ENCODE measurements at regions not wholly inside any gene's neighbourhood (a gene's known extent, or its start where the extent isn't known, plus 50 kb on each side); places are given as distances from the start of the nearest gene placed in this dataset.
A peak's percentile ranks its signal among the peaks of the same experiment; 100 is the strongest.

GRCh38 chr5:152864991-152865390 lies 459.9 kb upstream of the NMUR2 start:
- Mint-ChIP-seq H3K27me3 (ENCODE audit: insufficient read depth, unreplicated experiment) (no peaks in the 10 kb centered on the region), H3K4me1 (ENCODE audit: insufficient read depth, unreplicated experiment) (no peaks in the 10 kb centered on the region), H3K4me3 (ENCODE audit: unreplicated experiment) (no peak overlapping the region), H3K36me3 (ENCODE audit: insufficient read depth, unreplicated experiment) (no peaks in the 10 kb centered on the region), H3K9me3 (ENCODE audit: unreplicated experiment) (no peaks in the 10 kb centered on the region), H3K27ac (ENCODE audit: low read depth, unreplicated experiment) (no peak overlapping the region)
- ChIA-PET POLR2A (interaction anchor here (0.6 kb wide), 1 partner anchor 12 kb away, joined by 3 read pairs; no protein-coding TSS in a partner anchor), CTCF (no interaction called here)
- intact Hi-C loops (cut with micrococcal nuclease), result no loop called here
- peak; percentile 23 for DNase-seq (ENCODE audit: unreplicated experiment)
- BruUV-seq (replicated peaks), result no TSS peak
- no peak for TF ChIP-seq CTCF (IDR thresholded peaks at IDR 0.05; ENCODE audit: unreplicated experiment)

- no peak for DNase-seq (ENCODE audit: unreplicated experiment)
- Mint-ChIP-seq H3K36me3 (ENCODE audit: insufficient read depth, unreplicated experiment) (no peaks in the 10 kb centered on the region), H3K27me3 (ENCODE audit: insufficient read depth, unreplicated experiment) (no peaks in the 10 kb centered on the region), H3K4me3 (ENCODE audit: unreplicated experiment) (no peak overlapping the region), H3K9me3 (ENCODE audit: unreplicated experiment) (no peaks in the 10 kb centered on the region), H3K4me1 (ENCODE audit: insufficient read depth, unreplicated experiment) (no peaks in the 10 kb centered on the region), H3K27ac (ENCODE audit: low read depth, unreplicated experiment) (no peak overlapping the region)
- no TSS peak for BruUV-seq (replicated peaks)
- intact Hi-C loops (cut with micrococcal nuclease), result no loop called here
- no peak for TF ChIP-seq CTCF (IDR thresholded peaks at IDR 0.05; ENCODE audit: unreplicated experiment)
- ChIA-PET CTCF (interaction anchor here (0.5 kb wide), 1 partner anchor 252 kb away, joined by 3 read pairs; no protein-coding TSS in a partner anchor), POLR2A (interaction anchor here (0.6 kb wide), 1 partner anchor 87 kb away, joined by 4 read pairs; no protein-coding TSS in a partner anchor)
These were observed 464.9 kb upstream of the NMUR2 start for GRCh38 chr5:152869971-152870370.

- Mint-ChIP-seq H3K4me1 (ENCODE audit: insufficient read depth, unreplicated experiment) (no peaks in the 10 kb centered on the region), H3K9me3 (ENCODE audit: unreplicated experiment) (peaks cover 8% of the 10 kb centered on the region), H3K27me3 (ENCODE audit: insufficient read depth, unreplicated experiment) (no peaks in the 10 kb centered on the region), H3K27ac (ENCODE audit: low read depth, unreplicated experiment) (no peak overlapping the region), H3K4me3 (ENCODE audit: unreplicated experiment) (no peak overlapping the region), H3K36me3 (ENCODE audit: insufficient read depth, unreplicated experiment) (no peaks in the 10 kb centered on the region)
- no TSS peak for BruUV-seq (replicated peaks)
- no peak for TF ChIP-seq CTCF (IDR thresholded peaks at IDR 0.05; ENCODE audit: unreplicated experiment)
- DNase-seq (ENCODE audit: unreplicated experiment), result no peak
- CTCF ChIA-PET, result interaction anchor here (0.7 kb wide), 1 partner anchor 220 kb away, joined by 3 read pairs; no protein-coding TSS in a partner anchor
- intact Hi-C loops (cut with micrococcal nuclease), result no loop called here
- POLR2A ChIA-PET, result no interaction called here
These were observed 477.5 kb upstream of the NMUR2 start for GRCh38 chr5:152882621-152883020.

GRCh38 chr5:152883066-152883775 lies 478.1 kb upstream of the NMUR2 start:
- Mint-ChIP-seq H3K36me3 (ENCODE audit: insufficient read depth, unreplicated experiment) (no peaks in the 10 kb centered on the region), H3K4me3 (ENCODE audit: unreplicated experiment) (no peak overlapping the region), H3K27me3 (ENCODE audit: insufficient read depth, unreplicated experiment) (no peaks in the 10 kb centered on the region), H3K27ac (ENCODE audit: low read depth, unreplicated experiment) (no peak overlapping the region), H3K4me1 (ENCODE audit: insufficient read depth, unreplicated experiment) (no peaks in the 10 kb centered on the region), H3K9me3 (ENCODE audit: unreplicated experiment) (peaks cover 8% of the 10 kb centered on the region)
- DNase-seq (ENCODE audit: unreplicated experiment), result peak; percentile 16
- no peak for TF ChIP-seq CTCF (IDR thresholded peaks at IDR 0.05; ENCODE audit: unreplicated experiment)
- intact Hi-C loops (cut with micrococcal nuclease), result no loop called here
- ChIA-PET CTCF (interaction anchor here (0.6 to 0.7 kb wide), 2 partner anchors 9 to 220 kb away, joined by 3 read pairs; no protein-coding TSS in a partner anchor), POLR2A (no interaction called here)
- BruUV-seq (replicated peaks), result no TSS peak
